ENCODE measurements at regions not wholly inside any gene's neighbourhood (a gene's known extent, or its start where the extent isn't known, plus 50 kb on each side); places are given as distances from the start of the nearest gene placed in this dataset.

DNA sequence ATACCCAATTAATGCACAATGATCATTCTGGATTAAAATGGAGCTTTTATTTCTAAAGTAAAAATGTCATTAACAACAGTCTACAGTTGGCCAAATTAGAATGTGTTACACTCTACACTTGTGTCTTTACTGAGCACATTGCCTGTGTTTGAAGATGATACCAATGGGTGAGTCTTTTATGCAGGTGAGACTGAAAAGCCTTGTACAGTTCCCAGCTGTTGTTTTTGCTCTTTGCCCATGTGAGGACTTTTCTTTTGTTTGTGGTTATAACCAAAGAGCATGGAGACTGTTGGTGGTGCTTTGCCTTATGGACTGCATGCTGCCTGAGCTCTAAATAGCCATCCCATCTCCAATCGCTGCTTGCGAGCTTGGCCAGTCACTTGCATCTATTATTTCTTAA, 264.5 kb downstream of the GATA3 start:
- TF ChIP-seq EZH2 (IDR thresholded peaks at IDR 0.05; ENCODE audit: borderline replicate concordance) = no peak
- TF ChIP-seq CTCF (IDR thresholded peaks at IDR 0.05; ENCODE audit: poor library complexity) = no peak
